Limb (tissue), 2 donors: ENCODE measurements at regions not wholly inside any gene's neighbourhood (a gene's known extent, or its start where the extent isn't known, plus 50 kb on each side); places are given as distances from the start of the nearest gene placed in this dataset.
A peak's percentile ranks its signal among the peaks of the same experiment; 100 is the strongest.

Experiments
- DNase-seq, 2 donors: peaks; one replicate each; pipeline ENCODE4 v3.0.0-alpha.2; 2016; ENCODE audit errors: extremely low spot score in 2 of 2

DNA sequence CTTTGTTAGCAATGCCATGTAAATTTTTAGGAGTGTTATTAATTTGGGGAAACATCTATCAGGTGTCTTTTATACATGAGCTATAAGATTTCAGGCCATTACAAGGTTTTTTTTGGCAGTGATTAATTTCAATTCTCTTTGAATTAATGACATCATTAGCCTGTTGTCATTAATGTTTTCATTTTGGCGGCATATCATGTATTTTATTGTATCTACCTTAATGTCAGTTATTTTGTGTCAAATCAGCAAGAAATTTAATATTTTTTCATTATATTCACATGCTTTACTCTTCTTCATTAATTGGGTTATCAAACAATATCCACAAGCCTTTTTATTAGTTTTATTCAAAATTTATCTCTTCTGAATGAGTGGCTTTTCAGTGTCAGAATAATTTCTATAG is 153.0 kb upstream of the CAND1 start:
- DNase-seq: no peak

DNA sequence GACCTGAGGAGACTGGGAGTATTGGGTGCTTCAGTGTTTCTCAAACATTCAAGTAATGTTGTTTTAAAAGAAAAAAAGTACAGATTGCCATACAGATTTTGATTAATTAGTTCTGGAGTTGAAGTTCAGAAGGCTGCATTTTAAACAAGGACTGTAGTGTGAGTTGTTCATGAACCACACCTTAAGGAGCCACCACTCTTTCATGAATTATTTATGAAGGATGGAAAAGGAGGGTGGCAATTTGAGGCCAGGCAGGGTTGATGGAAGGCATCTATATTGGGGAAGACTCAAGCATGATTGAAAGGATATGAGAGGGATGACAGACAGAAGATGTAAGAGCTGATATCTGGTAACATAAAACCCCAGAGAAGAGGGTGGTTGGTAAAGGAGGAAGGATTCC is 146.6 kb upstream of the CAND1 start:
- no peak for DNase-seq

DNA sequence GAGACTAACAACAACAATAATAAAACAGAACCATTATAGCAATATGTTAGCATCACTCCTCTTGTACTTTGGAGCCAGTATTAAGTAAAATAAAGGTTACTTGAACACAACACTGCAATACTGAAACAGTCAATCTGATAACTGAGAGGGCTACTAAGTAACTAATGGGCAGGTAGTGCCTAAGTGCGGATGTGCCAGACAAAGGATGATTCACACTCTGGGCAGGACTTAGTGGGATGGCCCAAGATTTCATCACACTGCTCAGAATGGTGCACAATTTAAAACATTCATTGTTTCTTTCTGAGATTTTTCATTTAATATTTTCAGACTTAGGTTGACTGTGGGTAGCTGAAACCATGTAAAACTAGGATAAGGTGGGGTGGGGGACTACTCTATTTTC is 131.9 kb upstream of the CAND1 start:
- no peak for DNase-seq

DNA sequence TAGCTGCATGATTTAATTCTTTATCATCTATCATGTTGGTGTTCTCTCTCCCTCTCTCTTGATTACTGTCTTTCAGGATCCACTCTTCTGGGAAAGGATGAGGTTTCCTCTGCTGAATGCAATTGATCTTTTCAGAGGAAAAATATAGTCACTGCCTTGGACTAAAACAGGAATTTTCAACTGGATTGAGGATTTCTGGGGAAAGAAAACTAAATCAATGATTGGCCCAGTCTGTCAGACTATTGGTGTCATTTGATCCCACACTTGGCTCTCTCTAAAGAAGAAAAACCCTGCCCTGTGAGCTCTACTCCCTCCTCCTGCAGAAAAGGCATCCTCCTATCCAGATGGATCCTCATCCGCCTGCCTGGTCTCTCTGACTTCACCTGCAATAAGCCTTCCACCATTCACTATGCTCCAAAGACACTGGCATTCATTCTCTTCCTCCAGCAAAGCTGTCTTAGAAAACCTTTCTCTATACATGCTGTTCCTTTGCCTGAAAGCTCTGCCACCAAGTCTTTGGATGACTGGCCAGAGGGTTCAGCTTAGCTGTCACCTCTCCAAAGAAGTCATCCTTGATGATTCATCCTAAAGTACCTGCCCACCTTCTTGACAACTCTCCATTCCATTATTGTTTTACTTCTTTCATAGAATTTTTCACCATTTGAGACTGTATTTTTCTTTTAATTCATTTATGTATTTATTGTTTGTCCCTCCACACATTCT is 127.7 kb upstream of the CAND1 start:
- DNase-seq: no peak

DNA sequence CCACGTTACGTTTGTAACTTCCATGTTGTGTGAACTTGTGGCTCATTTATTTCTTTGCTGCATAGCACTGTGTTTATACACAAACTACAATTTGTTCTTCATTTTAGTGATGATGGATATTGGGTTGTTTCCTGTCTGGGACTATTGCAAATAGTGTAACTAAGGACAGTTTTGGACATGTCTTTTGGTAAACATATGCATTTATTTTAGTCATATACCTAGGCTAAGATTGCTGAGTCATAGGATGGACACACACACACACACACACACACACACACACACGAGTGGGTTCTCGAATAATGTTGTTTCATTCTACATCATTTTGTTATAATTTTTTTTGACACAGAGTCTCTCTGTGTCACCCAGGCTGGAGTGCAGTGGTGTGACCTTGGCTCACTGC is 123.5 kb upstream of the CAND1 start:
- DNase-seq: no peak

DNA sequence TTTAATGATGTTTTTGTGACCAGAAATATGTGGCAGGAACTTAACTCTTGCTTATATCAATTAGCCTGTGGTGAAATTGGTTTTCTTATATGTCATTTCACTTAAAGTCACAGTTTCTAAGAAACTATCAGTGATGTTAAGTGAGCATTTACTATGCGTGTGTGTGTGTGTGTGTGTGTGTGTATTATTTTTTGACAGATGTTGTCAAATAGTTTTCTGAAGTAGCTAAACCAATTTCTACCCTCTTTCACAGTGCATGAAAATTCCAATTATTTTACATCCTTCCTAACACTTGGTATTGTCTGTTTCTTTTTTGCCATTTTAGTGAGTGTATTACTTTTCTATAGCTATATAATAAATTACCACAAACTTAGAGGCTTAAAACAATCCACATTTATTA is 122.1 kb upstream of the CAND1 start:
- DNase-seq: no peak

DNA sequence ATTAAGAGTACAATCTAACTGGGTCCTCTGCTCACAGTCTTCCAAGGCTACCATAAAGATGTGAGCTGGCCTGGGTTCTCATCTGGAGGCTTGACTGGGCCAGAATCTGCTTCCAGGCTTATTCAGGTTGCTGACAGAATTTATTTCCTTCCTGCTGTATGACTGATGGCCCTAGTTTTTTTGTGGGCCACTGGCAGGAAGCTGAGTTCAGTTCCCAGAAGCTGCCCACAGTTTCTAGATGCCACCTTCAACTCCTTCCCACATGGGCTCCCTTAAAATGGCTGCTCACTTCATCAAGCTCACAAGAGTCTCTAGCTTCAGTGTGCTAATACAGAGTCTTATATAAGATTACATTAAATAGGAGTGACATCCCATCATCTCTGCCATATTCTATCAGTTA is 121.7 kb upstream of the CAND1 start:
- no peak for DNase-seq

DNA sequence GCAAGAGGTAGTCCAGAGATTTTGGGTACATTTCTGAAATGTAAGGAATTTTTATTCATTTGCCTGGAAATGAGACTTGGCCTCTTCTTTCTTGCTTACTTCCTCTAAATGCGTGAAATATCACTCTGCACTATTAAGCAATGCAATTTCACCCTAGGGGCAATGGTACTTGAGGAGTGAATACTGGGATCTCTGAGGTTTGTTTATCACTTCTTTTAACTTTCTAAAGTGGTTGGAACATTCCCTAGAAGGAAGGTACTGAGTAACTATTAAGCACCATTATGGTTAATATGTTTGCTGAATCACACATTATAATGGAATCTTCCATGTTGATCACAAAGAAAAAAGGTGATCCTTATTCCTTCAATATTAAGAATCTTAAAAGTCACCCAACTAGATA is 120.9 kb upstream of the CAND1 start:
- no peak for DNase-seq

DNA sequence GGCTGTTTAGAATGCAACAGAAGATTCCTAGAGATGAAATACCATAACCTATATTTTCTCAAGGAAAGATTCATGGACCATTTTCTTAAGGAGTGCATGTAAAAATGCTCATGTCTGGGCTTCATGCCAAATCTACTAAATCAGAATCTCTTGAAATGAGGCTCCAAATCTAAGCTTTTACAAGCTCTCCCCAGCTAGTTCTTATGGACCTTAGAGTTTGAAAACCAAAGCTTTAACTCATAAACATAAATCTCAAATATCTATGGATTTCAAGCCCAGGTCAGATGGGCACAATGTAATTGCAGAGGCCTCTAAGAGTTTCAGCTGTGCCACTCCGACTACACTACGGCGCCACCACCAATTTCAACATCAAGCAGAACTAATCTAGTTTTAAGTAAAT is 117.3 kb upstream of the CAND1 start:
- peak in 1 of 2 donors; percentile 42 for DNase-seq

DNA sequence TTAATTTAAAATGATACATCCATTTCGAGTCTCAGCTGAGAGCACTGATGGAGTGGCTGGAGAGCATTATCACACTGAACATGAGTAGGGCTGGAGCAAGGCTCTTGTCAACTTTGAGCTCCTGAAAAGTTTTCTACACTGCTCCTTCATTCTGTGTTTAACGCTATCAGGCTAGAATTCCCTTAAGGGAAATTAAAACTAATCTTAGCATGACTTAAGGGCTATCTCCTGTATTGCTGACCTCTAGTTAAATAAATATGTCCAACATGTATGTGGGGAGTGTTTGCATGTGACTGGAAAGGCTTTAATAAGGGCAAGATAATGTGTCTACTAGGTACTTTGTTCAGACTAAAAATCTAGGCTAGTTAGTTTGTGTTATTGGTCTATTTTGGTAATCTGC is 116.7 kb upstream of the CAND1 start:
- no peak for DNase-seq

DNA sequence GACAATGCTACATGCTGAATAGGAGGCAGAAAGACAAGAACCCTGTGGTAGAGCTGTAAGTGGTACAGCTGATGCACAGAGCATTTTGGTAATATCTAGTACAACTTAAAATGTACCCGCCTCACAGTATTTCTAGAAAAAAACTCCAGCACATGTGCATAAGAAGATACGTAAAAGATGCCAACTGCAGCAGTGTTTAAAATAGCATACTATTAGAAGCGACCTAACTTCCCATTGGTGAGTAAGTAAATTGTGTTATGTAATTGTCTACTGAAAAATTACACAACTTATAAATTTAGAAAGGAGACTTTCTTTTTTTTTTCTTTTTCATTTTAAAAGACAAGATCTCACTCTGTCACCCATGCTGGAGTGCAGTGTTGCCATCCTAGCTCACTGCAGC is 114.3 kb upstream of the CAND1 start:
- no peak for DNase-seq

DNA sequence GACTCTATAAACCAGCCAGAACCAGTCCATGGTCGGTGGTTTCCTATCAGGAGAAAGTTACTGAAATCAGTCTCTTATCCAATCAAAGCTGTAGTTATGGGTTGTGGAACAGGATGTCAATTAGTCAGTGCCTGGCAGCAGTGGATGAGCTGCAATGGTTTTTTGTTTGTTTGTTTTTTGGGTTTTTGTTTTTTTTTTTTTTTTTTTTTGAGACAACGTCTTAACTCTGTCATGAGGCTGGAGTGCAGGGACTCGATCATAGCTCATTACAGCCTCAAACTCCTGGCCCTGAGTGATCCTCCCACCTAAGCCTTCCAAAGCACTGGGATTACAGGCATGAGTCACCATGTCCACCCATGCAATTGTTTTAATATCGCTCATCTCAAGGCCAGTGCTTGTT is 113.3 kb upstream of the CAND1 start:
- DNase-seq: no peak

DNA sequence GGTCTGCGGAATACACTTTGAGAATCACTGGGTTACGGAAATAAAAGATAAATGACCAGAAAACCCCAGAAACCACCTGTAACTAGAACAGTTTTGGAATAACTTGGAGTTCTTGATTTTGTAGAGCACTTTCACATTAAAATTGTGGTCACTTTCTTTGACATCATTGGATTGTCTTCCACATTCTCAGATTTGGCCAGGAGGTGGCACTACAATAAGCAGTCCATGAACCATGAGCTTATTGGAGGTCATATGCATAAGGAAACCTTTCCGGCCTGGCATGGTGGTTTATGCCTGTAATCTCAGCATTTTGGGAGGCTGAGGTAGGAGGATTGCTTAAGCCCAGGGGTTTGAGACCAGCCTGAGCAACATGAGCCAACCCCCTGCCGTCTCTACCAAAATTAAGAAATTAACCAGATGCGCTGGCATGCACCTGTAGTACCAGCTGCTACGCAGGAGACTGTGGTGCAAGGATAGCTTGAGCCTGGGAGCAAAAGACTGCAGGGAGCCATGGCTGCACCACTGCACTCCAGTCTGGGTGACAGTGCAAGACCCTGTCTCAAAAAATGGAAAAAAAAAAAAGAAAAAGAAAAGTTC is 107.7 kb upstream of the CAND1 start:
- no peak for DNase-seq

DNA sequence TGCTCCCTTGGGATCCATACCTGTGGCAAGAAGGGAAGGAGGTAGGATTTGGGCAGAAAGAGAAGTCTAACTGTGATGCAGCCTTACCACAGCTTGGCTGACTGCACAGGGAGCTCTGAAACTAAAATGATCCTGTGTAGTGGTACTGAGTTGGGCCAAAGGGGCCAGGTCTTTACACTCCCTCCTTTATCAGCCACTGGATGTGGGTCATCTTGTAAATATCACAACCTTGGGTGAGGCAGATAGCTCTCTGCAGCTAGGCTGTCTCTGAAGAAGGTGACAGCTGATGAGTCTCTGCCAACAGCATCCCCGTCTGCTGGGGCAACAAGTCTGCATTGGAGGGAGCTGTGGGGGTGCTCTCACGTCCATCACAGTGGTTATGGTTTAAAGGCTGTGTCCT is 95.9 kb upstream of the CAND1 start:
- DNase-seq: no peak

DNA sequence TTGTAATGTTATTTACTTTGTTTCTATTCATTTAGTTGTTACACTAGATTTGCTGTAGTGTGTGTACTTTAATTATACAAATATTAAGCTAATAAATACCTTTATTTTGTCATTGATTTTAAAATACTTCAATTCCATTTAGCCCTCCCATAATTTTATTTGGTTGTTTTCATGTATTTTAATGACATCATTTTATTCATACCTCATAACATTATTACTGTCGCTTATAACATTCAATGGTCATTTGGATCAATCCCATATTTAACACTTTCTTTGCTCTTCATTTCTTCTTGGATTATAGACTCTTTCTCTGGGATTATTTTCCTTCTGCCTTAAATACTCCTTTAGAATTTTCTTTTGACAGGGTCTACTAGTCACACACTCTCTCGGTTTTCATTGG is 86.6 kb upstream of the CAND1 start:
- DNase-seq: no peak

DNA sequence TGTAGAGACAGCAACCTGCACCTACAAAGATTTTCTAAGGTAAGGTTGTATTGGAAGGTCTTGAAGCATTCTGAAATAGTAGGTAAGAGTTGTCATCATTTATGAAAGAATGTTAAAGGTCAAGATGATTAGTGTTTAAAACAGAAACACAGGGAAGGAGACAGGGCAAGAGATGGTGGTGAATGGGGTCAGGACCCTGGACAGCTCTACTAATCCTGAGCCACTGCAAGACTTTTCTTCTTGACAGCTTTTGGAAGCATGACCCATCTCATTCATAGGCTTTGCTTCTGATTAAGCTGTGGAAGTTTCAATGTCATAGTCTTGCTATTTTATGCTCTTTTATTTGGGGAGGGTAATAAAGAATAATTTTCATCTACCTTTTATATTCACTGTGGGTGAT is 75.5 kb upstream of the CAND1 start:
- DNase-seq: peak; percentile 15 to 60

DNA sequence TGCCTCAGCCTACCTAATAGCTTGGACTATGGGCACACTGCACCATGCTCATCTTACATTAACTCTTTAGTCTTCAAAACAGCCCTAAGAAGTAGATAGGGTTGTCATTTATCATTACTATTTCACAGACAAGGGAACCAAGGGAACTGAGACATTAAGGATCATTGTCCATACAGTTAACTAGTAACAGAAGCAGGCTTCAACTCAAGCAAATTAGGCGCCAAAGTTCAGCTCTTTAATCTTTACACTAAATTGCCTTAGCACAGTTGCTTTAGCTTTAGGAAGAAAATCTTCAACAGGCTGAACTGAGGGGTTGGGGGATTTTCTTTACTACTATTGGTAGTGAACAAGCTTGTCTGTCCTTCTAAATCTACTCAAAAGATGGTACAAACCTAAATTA is 68.8 kb upstream of the CAND1 start:
- DNase-seq: no peak

DNA sequence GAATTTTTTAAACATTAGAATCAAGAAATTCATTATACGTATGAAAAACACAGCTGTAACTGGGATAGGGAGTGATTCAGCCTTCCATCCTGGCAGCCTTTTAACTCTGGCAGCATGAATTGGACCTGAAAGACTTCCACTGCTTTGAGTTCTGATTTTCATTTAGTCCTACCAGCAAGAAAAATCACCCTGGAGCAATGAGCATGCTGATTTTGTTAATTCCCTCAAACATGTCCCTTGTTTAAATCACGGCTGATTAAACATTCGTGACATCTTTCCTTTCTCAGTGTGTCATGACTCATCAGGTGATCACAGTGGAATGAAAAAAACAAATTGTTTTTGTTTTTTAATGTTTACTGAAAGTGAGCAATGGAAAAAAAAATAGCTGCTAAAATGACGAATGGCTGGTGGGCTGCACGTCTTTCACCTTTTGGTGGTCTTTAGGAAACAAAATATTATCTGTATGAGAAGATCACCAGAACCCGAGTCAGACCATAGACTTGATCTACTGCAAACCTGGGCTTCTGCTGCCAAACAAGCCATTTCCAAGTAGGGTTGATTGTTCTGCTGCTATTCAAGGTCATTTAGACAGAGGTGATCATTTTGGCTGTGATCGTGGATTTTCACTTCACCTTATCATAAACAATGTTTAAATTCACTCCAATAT is 67.0 kb upstream of the CAND1 start:
- DNase-seq: no peak

DNA sequence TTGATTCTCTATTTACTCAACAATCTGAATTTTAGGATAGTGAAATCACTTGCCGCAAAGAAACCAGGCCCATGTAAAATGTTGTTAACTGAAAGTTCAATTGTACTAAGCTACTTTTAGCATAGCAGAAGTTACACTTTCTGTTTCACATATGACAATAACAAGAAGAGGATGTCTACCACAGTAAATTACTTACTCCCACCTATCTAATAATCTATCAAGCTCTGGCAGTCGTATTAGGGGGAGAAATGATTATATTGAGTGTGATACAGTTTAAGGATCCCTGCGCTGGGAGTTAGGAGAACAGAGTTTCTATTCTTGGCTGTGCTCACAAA is 66.5 kb upstream of the CAND1 start:
- DNase-seq: no peak

DNA sequence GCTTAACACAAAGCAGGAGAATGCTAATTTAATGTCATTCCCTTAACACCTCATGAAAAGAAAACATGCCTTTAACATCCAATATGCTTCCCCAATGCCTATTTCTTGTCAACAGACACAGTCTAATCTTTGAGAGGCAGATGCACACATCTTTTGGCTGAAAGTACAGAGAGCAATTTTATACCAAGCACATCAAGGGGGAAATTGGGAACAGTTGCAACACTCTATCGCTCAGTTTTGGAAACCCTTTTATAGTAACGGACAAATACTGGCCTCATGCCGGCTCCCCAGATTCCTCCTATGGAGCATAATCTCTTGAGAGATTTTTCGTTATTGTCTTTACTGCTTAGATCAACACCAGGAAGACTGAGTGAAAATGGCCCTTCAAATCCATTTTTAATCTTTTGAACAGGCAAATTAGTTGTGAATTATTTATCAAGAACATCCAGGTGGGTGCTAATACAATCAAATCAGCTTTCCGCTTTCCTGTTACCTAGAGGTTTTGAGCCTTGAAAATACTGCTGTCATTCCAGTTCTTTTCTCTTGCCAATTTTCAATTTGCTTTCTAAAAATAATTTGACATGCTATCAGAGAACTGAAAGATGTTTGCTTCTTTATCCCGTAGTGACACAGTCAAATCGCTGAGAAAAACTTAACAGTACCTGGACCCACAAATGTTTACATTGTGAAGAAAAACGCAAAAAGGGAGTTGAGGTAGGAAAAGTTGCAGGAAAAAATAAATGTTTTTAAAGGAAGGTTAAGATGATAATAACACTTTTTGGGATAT is 60.7 kb upstream of the CAND1 start:
- DNase-seq: no peak

DNA sequence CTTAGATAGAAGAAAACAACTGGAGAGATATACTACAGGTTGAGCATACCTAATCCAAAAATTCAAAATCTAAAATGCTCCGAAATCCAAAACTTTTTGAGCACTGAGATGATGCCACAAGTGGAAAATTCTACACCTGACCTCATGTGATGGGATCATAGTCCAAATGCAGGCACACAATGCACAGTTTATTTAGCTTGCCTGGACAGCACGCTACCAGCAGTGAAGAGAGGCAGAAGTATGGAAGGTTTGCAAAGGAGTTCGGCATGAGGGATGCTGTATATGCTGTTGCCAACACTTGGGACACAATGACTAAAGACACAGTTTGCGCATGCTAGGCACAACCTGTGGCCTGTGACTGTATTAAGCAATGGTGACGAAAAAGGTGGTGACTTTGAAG is 58.1 kb upstream of the CAND1 start:
- DNase-seq: no peak

DNA sequence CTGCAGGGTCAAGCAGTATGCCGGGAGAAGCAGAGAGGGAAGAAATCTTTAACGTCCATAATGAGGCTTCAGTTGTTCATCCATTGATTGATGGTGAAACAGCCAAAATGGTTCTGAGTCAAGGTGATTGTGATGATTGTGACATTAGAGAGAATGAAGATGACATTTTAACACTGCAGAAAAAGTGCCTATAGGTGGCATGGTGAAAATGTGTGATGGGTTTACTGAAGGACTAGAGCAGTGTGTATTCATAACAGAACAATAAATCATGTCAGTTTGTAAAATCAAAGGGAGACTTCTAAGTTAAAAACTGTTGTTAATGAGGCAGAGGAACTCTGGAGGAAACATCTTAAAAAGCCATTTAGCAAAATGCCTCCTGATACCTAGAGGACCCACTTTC is 57.7 kb upstream of the CAND1 start:
- DNase-seq: no peak

DNA sequence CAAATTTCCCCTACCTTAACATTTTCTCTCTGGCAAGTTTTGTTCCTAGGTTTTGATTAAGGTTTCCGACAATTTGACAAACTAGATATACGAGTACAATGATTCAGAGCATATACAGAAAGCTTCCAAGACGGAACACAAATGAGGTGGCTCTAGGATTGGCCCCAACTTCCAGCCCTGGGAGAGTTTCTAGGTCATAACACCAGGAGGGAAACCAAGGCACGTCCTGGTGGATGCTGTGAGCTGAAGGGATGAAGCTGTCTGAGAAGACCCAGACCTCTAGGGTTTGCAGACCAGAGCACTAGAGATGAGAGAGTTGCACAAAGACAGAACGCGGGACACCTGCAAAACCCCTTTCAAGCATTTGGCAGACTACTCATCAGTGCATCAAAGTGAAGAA is 51.5 kb upstream of the CAND1 start:
- no peak for DNase-seq
